ENCODE measurements at regions not wholly inside any gene's neighbourhood (a gene's known extent, or its start where the extent isn't known, plus 50 kb on each side); places are given as distances from the start of the nearest gene placed in this dataset.

- no peak overlapping the region for H3K4me3 ChIP-seq (ENCODE audit: low read depth, low read length)
- no peak for TF ChIP-seq CTCF (IDR thresholded peaks at IDR 0.05; ENCODE audit: borderline replicate concordance, insufficient read depth, low read depth, low read length)
Observed at GRCh38 chr12:126193190-126193589, 1128.0 kb downstream of the AACS start.

GRCh38 chr12:126196263-126196662, 1131.0 kb downstream of the AACS start:
- no peak for TF ChIP-seq CTCF (IDR thresholded peaks at IDR 0.05; ENCODE audit: borderline replicate concordance, insufficient read depth, low read depth, low read length)
- H3K4me3 ChIP-seq (ENCODE audit: low read depth, low read length), result no peak overlapping the region

GRCh38 chr12:126198516-126198915, 1133.3 kb downstream of the AACS start:
- no peak for TF ChIP-seq CTCF (IDR thresholded peaks at IDR 0.05; ENCODE audit: borderline replicate concordance, insufficient read depth, low read depth, low read length)
- no peak overlapping the region for H3K4me3 ChIP-seq (ENCODE audit: low read depth, low read length)

GRCh38 chr12:126198966-126199692, 1133.9 kb downstream of the AACS start:
- no peak for TF ChIP-seq CTCF (IDR thresholded peaks at IDR 0.05; ENCODE audit: borderline replicate concordance, insufficient read depth, low read depth, low read length)

GRCh38 chr12:126201981-126202537, 1136.8 kb downstream of the AACS start:
- H3K4me3 ChIP-seq (ENCODE audit: low read depth, low read length), result no peak overlapping the region

More at GRCh38 chr12:126198966-126199692, 1133.9 kb downstream of the AACS start:
- no peak overlapping the region for H3K4me3 ChIP-seq (ENCODE audit: low read depth, low read length)

GRCh38 chr12:126204326-126204725, 1139.1 kb downstream of the AACS start:
- H3K4me3 ChIP-seq (ENCODE audit: low read depth, low read length), result no peak overlapping the region
- no peak for TF ChIP-seq CTCF (IDR thresholded peaks at IDR 0.05; ENCODE audit: borderline replicate concordance, insufficient read depth, low read depth, low read length)

More at GRCh38 chr12:126201981-126202537, 1136.8 kb downstream of the AACS start:
- no peak for TF ChIP-seq CTCF (IDR thresholded peaks at IDR 0.05; ENCODE audit: borderline replicate concordance, insufficient read depth, low read depth, low read length)

GRCh38 chr12:126210026-126210425, 1144.8 kb downstream of the AACS start:
- no peak overlapping the region for H3K4me3 ChIP-seq (ENCODE audit: low read depth, low read length)
- no peak for TF ChIP-seq CTCF (IDR thresholded peaks at IDR 0.05; ENCODE audit: borderline replicate concordance, insufficient read depth, low read depth, low read length)

All from GM12875 (cell line).